OCI-LY3 (cell line): ENCODE measurements at regions not wholly inside any gene's neighbourhood (a gene's known extent, or its start where the extent isn't known, plus 50 kb on each side); places are given as distances from the start of the nearest gene placed in this dataset.

ENCODE experiments used
- EZH2phosphoT487 ChIP-seq: fragments of 200-600 bp; shearing (Covaris generic); IDR thresholded peaks from 2 replicates; pipeline ENCODE4 v1.6.1; 2018; ENCODE audit warnings: antibody characterized with exemption, mixed run types, low read depth
- TF ChIP-seq, protein P1 (sequence below): fragments of 200-600, 300-600 bp; sonication (generic); IDR thresholded peaks from 2 replicates; pipeline ENCODE4 v1.5.1; 2014; ENCODE audit warnings: antibody characterized with exemption, low read length, low read depth

DNA sequence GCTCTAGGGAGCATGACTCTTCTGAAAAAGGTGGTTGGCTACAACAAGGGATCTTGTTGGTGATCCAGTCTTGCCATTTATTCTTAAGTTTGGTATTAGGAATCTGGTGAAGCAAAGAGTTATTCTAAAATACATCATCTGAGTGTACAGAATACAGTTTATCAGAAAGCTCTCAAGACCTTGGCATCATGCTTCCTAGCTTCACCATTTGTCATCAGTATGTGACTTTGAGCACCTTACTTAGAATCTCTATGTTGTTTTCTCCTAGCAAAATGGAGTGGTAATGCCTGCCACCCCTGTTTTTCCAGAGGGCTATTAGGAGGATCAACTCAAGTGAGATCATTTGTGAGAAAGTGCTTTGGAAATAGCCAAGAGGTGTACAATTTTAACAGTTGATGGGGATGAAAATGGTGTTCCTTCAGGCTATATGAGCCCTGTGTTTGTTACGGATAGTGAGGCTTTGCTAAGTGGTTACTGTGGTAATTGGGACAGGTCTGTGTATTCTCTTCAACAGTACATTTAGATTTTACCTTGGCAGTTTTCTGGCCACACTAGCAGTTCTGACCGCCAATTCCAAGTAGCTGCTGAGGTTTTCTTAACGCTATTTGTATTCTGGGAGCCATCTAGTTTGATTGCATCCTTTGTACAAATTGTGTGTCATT is 120.5 kb downstream of the DISP1 start:
- TF ChIP-seq, protein P1, sequence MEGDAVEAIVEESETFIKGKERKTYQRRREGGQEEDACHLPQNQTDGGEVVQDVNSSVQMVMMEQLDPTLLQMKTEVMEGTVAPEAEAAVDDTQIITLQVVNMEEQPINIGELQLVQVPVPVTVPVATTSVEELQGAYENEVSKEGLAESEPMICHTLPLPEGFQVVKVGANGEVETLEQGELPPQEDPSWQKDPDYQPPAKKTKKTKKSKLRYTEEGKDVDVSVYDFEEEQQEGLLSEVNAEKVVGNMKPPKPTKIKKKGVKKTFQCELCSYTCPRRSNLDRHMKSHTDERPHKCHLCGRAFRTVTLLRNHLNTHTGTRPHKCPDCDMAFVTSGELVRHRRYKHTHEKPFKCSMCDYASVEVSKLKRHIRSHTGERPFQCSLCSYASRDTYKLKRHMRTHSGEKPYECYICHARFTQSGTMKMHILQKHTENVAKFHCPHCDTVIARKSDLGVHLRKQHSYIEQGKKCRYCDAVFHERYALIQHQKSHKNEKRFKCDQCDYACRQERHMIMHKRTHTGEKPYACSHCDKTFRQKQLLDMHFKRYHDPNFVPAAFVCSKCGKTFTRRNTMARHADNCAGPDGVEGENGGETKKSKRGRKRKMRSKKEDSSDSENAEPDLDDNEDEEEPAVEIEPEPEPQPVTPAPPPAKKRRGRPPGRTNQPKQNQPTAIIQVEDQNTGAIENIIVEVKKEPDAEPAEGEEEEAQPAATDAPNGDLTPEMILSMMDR: no peak
- no peak for TF ChIP-seq EZH2phosphoT487
